Mesodermal cell (in vitro differentiated cells): ENCODE measurements at regions not wholly inside any gene's neighbourhood (a gene's known extent, or its start where the extent isn't known, plus 50 kb on each side); places are given as distances from the start of the nearest gene placed in this dataset.
"Not testable (repeated sequence)": the region's sequence is repeated elsewhere in the genome, so short reads cannot be mapped to it uniquely, and the experiment has no call there.

Experiments
- H3K27ac ChIP-seq: 2 replicates; pipeline ENCODE4 v1.7.0; 2013; ENCODE audit warnings: mild to moderate bottlenecking, low read depth, low read length, moderate library complexity; ENCODE audit not compliant: severe bottlenecking
- H3K36me3 ChIP-seq: 2 replicates; pipeline ENCODE4 v1.7.1; 2013; ENCODE audit warnings: mild to moderate bottlenecking, low read length, moderate library complexity; ENCODE audit not compliant: control insufficient read depth, insufficient read depth
- H3K4me1 ChIP-seq: one replicate; pipeline ENCODE4 v1.7.1; 2013; ENCODE audit warnings: mild to moderate bottlenecking, low read length; ENCODE audit not compliant: insufficient read depth, control insufficient read depth, poor library complexity, severe bottlenecking
- H3K4me3 ChIP-seq: 2 replicates; pipeline ENCODE4 v1.7.0; 2013; ENCODE audit warnings: low read length, control low read depth, mild to moderate bottlenecking; ENCODE audit not compliant: insufficient read depth, poor library complexity, severe bottlenecking; ENCODE audit errors: extremely low read depth
- H3K9me3 ChIP-seq: 2 replicates; pipeline ENCODE4 v1.7.1; 2013; ENCODE audit warnings: mild to moderate bottlenecking, low read length, moderate library complexity; ENCODE audit not compliant: control insufficient read depth
- WGBS, 2 experiments: methylation state at CpG; one replicate each; pipeline ENCODE4 v1.1.5; 2013; ENCODE audit warnings: missing lambda C conversion rate in 2 of 2; ENCODE audit not compliant: insufficient coverage in 2 of 2; 5-methylcytosine and 5-hydroxymethylcytosine counted together

GRCh38 chr12:31887109-31887811 lies 72.0 kb upstream of the RESF1 start:
- Histone ChIP-seq H3K27ac (no peak overlapping the region), H3K4me3 (no peak overlapping the region), H3K4me1 (no peaks in the 10 kb centered on the region), H3K36me3 (no peaks in the 10 kb centered on the region), H3K9me3 (peaks cover 30% of the 10 kb centered on the region)
- 90% methylated on average over 2 of the region's 2 CpGs; no CpG with 5 or more reads in 1 of the 2 experiments for WGBS, 2 experiments

GRCh38 chr12:31882682-31883081 lies 76.5 kb upstream of the RESF1 start:
- not testable (repeated sequence) for H3K27ac ChIP-seq
- 50 to 87% methylated on average over 2 to 4 of the region's 6 CpGs for WGBS, 2 experiments

GRCh38 chr12:31880340-31880739 lies 78.9 kb upstream of the RESF1 start:
- Histone ChIP-seq H3K36me3 (no peaks in the 10 kb centered on the region), H3K9me3 (peaks cover 22% of the 10 kb centered on the region), H3K4me3 (no peak overlapping the region), H3K4me1 (peaks cover 13% of the 10 kb centered on the region), H3K27ac (peak overlapping the region; percentile 29)

More at GRCh38 chr12:31882682-31883081, 76.5 kb upstream of the RESF1 start:
- H3K4me3 ChIP-seq, H3K36me3 ChIP-seq, H3K4me1 ChIP-seq: not testable (repeated sequence)
- peaks cover 27% of the 10 kb centered on the region for H3K9me3 ChIP-seq

- H3K9me3 ChIP-seq: peaks cover 18% of the 10 kb centered on the region
Measured at GRCh38 chr12:31877884-31878283, 81.3 kb upstream of the RESF1 start.

GRCh38 chr12:31876568-31877424 lies 82.4 kb upstream of the RESF1 start:
- peaks cover 13% of the 10 kb centered on the region for H3K4me1 ChIP-seq
- H3K36me3 ChIP-seq: no peaks in the 10 kb centered on the region
- peaks cover 24% of the 10 kb centered on the region for H3K9me3 ChIP-seq
- WGBS, 2 experiments: 89 to 92% methylated on average over 4 to 5 of the region's 13 CpGs
- no peak overlapping the region for H3K4me3 ChIP-seq
- peak overlapping the region; percentile 53 for H3K27ac ChIP-seq

More at GRCh38 chr12:31877884-31878283, 81.3 kb upstream of the RESF1 start:
- Histone ChIP-seq H3K4me1 (peaks cover 13% of the 10 kb centered on the region), H3K36me3 (no peaks in the 10 kb centered on the region), H3K27ac (no peak overlapping the region), H3K4me3 (no peak overlapping the region)
- no CpG with 5 or more reads among the region's 1 CpG for WGBS, 2 experiments

- Histone ChIP-seq H3K27ac (peak overlapping the region; percentile 71), H3K9me3 (peaks cover 20% of the 10 kb centered on the region), H3K36me3 (no peaks in the 10 kb centered on the region), H3K4me3 (no peak overlapping the region), H3K4me1 (peaks cover 13% of the 10 kb centered on the region)
- 88 to 92% methylated on average over 7 of the region's 8 CpGs for WGBS, 2 experiments
Measured at GRCh38 chr12:31875609-31875964, 83.6 kb upstream of the RESF1 start.

GRCh38 chr12:31874961-31875608 lies 84.1 kb upstream of the RESF1 start:
- peak overlapping the region; percentile 71 for H3K27ac ChIP-seq
- whole genome bisulfite sequencing, 2 experiments: 50 to 61% methylated on average over 5 to 6 of the region's 6 CpGs

GRCh38 chr12:31872831-31873604 lies 86.2 kb upstream of the RESF1 start:
- Histone ChIP-seq H3K27ac (no peak overlapping the region), H3K4me1 (peaks cover 7% of the 10 kb centered on the region), H3K36me3 (no peaks in the 10 kb centered on the region), H3K9me3 (peaks cover 15% of the 10 kb centered on the region), H3K4me3 (no peak overlapping the region)
- 93 to 97% methylated on average over 13 of the region's 19 CpGs for WGBS, 2 experiments

More at GRCh38 chr12:31874961-31875608, 84.1 kb upstream of the RESF1 start:
- Histone ChIP-seq H3K36me3 (no peaks in the 10 kb centered on the region), H3K9me3 (peaks cover 20% of the 10 kb centered on the region), H3K4me3 (no peak overlapping the region), H3K4me1 (peaks cover 11% of the 10 kb centered on the region)

- H3K4me3 ChIP-seq: no peak overlapping the region
- no peaks in the 10 kb centered on the region for H3K36me3 ChIP-seq
- 85 to 100% methylated on average over 2 of the region's 2 CpGs for WGBS, 2 experiments
- H3K4me1 ChIP-seq: no peaks in the 10 kb centered on the region
- H3K9me3 ChIP-seq: peaks cover 15% of the 10 kb centered on the region
- no peak overlapping the region for H3K27ac ChIP-seq
Measured at GRCh38 chr12:31869972-31870371, 89.2 kb upstream of the RESF1 start.

GRCh38 chr12:31868965-31869364 lies 90.2 kb upstream of the RESF1 start:
- no peak overlapping the region for H3K4me3 ChIP-seq
- H3K4me1 ChIP-seq: no peaks in the 10 kb centered on the region
- 100% methylated on average over 1 of the region's 2 CpGs; no CpG with 5 or more reads in 1 of the 2 experiments for whole genome bisulfite sequencing, 2 experiments
- no peaks in the 10 kb centered on the region for H3K36me3 ChIP-seq
- H3K27ac ChIP-seq: no peak overlapping the region
- H3K9me3 ChIP-seq: peaks cover 15% of the 10 kb centered on the region
